ENCODE measurements at regions not wholly inside any gene's neighbourhood (a gene's known extent, or its start where the extent isn't known, plus 50 kb on each side); places are given as distances from the start of the nearest gene placed in this dataset.

DNA sequence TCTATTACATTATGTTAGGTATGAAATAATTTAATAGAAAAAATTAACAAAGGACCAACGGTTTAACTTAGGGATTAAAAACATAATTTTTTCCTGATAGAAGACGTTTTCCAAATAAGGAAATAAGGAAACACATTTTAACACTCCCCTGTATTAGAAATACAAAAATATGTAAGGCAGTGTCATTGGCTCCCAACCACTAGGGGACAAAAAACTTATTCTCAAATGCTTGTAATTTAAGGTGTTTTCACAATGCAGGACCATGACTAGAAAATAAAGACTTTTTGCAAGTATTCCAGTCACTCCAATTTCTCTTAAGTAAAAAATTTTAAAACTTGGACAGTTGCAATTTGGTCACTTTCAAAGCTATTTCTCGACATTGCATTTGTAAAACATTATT, 98.8 kb upstream of the ODAD2 start:
- CTCF ChIA-PET, result no interaction called here

DNA sequence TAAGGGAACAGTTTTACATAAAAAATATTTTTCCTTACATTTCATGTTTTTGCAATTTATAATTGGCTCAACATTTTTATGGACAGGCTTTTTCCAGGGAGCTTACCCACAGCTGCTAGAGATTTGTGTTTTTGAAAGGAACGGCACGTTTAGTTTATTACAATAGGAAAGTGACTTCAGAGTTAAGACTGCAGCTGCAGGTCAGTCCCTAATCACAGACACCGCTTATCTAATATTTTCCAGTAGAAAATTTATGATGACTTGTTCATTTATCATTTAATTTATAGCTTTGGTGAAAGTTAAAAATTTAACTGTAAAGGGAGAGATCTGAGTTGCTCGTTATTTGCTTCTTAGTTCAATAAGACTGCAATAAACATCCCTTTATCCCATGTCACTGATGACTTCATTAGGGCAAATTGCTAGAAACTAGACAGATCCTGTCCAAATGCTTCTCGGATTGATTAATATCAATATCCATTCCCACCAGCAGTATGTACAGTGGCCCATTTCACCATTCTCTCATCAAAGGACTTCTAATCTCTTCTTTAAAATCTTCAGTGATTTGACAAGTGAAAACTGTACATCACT, 97.0 kb upstream of the ODAD2 start:
- 3% methylated on average over 5 of the region's 5 CpGs for WGBS (ENCODE audit: low lambda C conversion rate)
- Histone ChIP-seq H3K9me3 (no peaks in the 10 kb centered on the region), H3F3A (replicated peaks; ENCODE audit: insufficient read depth) (no peaks in the 10 kb centered on the region), H3K27me3 (ENCODE audit: insufficient read depth) (peaks cover 13% of the 10 kb centered on the region; the same call in 1 of the 2 replicates), H3K36me3 (replicated peaks in 1 of 2; ENCODE audit: control insufficient read depth in 1 of 2, insufficient read depth in 2 of 2, low read length in 1 of 2) (no peaks in the 10 kb centered on the region), H3K27ac (ENCODE audit: low read depth in 2 of 2, low read length in 1 of 2) (no peak overlapping the region), H3K4me3 (ENCODE audit: low read depth in 2 of 2, low read length in 1 of 2) (no peak overlapping the region; a peak in 1 of 4 replicates), H3K9ac (no peak overlapping the region), H3K4me1 (ENCODE audit: control insufficient read depth in 1 of 2, insufficient read depth in 2 of 2, low read depth in 1 of 2, low read length in 1 of 2) (no peaks in the 10 kb centered on the region), H4K20me1 (ENCODE audit: insufficient read depth) (no peaks in the 10 kb centered on the region), H2AFZ (ENCODE audit: low read depth) (no peak overlapping the region), H3K9me2 (no peaks in the 10 kb centered on the region), H3K79me2 (ENCODE audit: insufficient read depth) (no peaks in the 10 kb centered on the region), H3K4me2 (peak overlapping the region; percentile 28; the same call in 1 of the 2 replicates)
- TF ChIP-seq, protein P1, sequence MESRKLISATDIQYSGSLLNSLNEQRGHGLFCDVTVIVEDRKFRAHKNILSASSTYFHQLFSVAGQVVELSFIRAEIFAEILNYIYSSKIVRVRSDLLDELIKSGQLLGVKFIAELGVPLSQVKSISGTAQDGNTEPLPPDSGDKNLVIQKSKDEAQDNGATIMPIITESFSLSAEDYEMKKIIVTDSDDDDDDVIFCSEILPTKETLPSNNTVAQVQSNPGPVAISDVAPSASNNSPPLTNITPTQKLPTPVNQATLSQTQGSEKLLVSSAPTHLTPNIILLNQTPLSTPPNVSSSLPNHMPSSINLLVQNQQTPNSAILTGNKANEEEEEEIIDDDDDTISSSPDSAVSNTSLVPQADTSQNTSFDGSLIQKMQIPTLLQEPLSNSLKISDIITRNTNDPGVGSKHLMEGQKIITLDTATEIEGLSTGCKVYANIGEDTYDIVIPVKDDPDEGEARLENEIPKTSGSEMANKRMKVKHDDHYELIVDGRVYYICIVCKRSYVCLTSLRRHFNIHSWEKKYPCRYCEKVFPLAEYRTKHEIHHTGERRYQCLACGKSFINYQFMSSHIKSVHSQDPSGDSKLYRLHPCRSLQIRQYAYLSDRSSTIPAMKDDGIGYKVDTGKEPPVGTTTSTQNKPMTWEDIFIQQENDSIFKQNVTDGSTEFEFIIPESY (IDR thresholded peaks at IDR 0.05; ENCODE audit: borderline replicate concordance, low read depth), result no peak
- POLR2A ChIA-PET, result no interaction called here
- CTCF ChIA-PET, result interaction anchor here (0.8 kb wide), 1 partner anchor 21 kb away, joined by 3 read pairs; no protein-coding TSS in a partner anchor
- DNase-seq, result no peak

More for the DNA sequence above, 98.8 kb upstream of the ODAD2 start:
- Histone ChIP-seq H3K4me2 (no peak overlapping the region), H3K4me3 (ENCODE audit: low read depth in 2 of 2, low read length in 1 of 2) (no peak overlapping the region), H3K9me3 (no peaks in the 10 kb centered on the region), H4K20me1 (ENCODE audit: insufficient read depth) (no peaks in the 10 kb centered on the region), H2AFZ (ENCODE audit: low read depth) (no peak overlapping the region), H3K27ac (ENCODE audit: low read depth in 2 of 2, low read length in 1 of 2) (no peak overlapping the region), H3K9me2 (no peaks in the 10 kb centered on the region), H3K79me2 (ENCODE audit: insufficient read depth) (no peaks in the 10 kb centered on the region), H3F3A (replicated peaks; ENCODE audit: insufficient read depth) (no peaks in the 10 kb centered on the region), H3K36me3 (replicated peaks in 1 of 2; ENCODE audit: control insufficient read depth in 1 of 2, insufficient read depth in 2 of 2, low read length in 1 of 2) (no peaks in the 10 kb centered on the region), H3K4me1 (ENCODE audit: control insufficient read depth in 1 of 2, insufficient read depth in 2 of 2, low read depth in 1 of 2, low read length in 1 of 2) (no peaks in the 10 kb centered on the region), H3K27me3 (ENCODE audit: insufficient read depth) (peaks cover 13% of the 10 kb centered on the region; the same call in 1 of the 2 replicates), H3K9ac (no peak overlapping the region)
- DNase-seq, result no peak
- POLR2A ChIA-PET, result no interaction called here
- TF ChIP-seq RCOR1 (IDR thresholded peaks at IDR 0.05; ENCODE audit: low read length) (no peak), TCF12 (IDR thresholded peaks at IDR 0.05) (no peak), RXRA (IDR thresholded peaks at IDR 0.05; ENCODE audit: borderline replicate concordance, low read depth) (no peak), ELF1 (IDR thresholded peaks at IDR 0.05) (no peak), NFIC (IDR thresholded peaks at IDR 0.05; ENCODE audit: borderline replicate concordance) (no peak)
- TF ChIP-seq, protein P2, sequence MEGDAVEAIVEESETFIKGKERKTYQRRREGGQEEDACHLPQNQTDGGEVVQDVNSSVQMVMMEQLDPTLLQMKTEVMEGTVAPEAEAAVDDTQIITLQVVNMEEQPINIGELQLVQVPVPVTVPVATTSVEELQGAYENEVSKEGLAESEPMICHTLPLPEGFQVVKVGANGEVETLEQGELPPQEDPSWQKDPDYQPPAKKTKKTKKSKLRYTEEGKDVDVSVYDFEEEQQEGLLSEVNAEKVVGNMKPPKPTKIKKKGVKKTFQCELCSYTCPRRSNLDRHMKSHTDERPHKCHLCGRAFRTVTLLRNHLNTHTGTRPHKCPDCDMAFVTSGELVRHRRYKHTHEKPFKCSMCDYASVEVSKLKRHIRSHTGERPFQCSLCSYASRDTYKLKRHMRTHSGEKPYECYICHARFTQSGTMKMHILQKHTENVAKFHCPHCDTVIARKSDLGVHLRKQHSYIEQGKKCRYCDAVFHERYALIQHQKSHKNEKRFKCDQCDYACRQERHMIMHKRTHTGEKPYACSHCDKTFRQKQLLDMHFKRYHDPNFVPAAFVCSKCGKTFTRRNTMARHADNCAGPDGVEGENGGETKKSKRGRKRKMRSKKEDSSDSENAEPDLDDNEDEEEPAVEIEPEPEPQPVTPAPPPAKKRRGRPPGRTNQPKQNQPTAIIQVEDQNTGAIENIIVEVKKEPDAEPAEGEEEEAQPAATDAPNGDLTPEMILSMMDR (IDR thresholded peaks at IDR 0.05), result peak; percentile 21; the same call in 1 of the 2 replicates
- under 1% methylated on average over 3 of the region's 3 CpGs for WGBS (ENCODE audit: low lambda C conversion rate)

DNA sequence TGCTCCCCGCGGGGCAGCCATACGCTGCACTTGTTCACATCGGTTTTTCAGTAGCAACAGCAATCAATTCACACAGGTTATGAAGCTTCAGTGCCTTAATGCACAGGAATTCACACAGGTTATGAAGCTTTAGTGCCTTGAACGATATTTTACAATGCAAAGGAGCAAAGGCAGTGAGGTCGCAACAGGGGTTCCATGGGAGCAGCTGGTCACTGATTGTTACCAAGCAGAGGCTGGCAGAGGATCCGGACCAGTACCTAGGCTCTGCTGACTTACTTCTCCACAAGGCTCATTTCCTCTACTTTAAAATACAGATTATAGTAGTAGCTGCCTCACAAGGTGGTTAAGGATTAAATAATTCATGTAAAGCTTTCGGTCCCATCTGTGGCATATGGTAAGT, 95.2 kb upstream of the ODAD2 start:
- H3K27me3 ChIP-seq (ENCODE audit: insufficient read depth), result peaks cover 8% of the 10 kb centered on the region; the same call in 1 of the 2 replicates
- H3K9ac ChIP-seq, result no peak overlapping the region
- 9% methylated on average over 8 of the region's 8 CpGs for whole genome bisulfite sequencing (ENCODE audit: low lambda C conversion rate)
- ChIA-PET CTCF (no interaction called here), POLR2A (no interaction called here)
- no peaks in the 10 kb centered on the region for H3K36me3 ChIP-seq (replicated peaks in 1 of 2; ENCODE audit: control insufficient read depth in 1 of 2, insufficient read depth in 2 of 2, low read length in 1 of 2)
- no peak overlapping the region for H2AFZ ChIP-seq (ENCODE audit: low read depth)
- H3K4me1 ChIP-seq (ENCODE audit: control insufficient read depth in 1 of 2, insufficient read depth in 2 of 2, low read depth in 1 of 2, low read length in 1 of 2), result 0 out of 4 replicates have a peak, but pooled peaks cover 0 to 3% of the 10 kb centered on the region in 2 experiments
- H3K4me2 ChIP-seq, result no peak overlapping the region
- no peaks in the 10 kb centered on the region for H3K9me3 ChIP-seq
- no peaks in the 10 kb centered on the region for H4K20me1 ChIP-seq (ENCODE audit: insufficient read depth)
- no peaks in the 10 kb centered on the region for H3K79me2 ChIP-seq (ENCODE audit: insufficient read depth)
- no peak for DNase-seq
- no peak overlapping the region for H3K4me3 ChIP-seq (ENCODE audit: low read depth in 2 of 2, low read length in 1 of 2)
- no peak overlapping the region for H3K27ac ChIP-seq (ENCODE audit: low read depth in 2 of 2, low read length in 1 of 2)
- peaks cover 3% of the 10 kb centered on the region for H3F3A ChIP-seq (replicated peaks; ENCODE audit: insufficient read depth)
- H3K9me2 ChIP-seq, result no peaks in the 10 kb centered on the region
- TF ChIP-seq SIN3A (IDR thresholded peaks at IDR 0.05; ENCODE audit: borderline replicate concordance, low read depth, low read length), result no peak
- TF ChIP-seq SMC3 (IDR thresholded peaks at IDR 0.05; ENCODE audit: low read depth, low read length), result no peak
- TF ChIP-seq, protein P3, sequence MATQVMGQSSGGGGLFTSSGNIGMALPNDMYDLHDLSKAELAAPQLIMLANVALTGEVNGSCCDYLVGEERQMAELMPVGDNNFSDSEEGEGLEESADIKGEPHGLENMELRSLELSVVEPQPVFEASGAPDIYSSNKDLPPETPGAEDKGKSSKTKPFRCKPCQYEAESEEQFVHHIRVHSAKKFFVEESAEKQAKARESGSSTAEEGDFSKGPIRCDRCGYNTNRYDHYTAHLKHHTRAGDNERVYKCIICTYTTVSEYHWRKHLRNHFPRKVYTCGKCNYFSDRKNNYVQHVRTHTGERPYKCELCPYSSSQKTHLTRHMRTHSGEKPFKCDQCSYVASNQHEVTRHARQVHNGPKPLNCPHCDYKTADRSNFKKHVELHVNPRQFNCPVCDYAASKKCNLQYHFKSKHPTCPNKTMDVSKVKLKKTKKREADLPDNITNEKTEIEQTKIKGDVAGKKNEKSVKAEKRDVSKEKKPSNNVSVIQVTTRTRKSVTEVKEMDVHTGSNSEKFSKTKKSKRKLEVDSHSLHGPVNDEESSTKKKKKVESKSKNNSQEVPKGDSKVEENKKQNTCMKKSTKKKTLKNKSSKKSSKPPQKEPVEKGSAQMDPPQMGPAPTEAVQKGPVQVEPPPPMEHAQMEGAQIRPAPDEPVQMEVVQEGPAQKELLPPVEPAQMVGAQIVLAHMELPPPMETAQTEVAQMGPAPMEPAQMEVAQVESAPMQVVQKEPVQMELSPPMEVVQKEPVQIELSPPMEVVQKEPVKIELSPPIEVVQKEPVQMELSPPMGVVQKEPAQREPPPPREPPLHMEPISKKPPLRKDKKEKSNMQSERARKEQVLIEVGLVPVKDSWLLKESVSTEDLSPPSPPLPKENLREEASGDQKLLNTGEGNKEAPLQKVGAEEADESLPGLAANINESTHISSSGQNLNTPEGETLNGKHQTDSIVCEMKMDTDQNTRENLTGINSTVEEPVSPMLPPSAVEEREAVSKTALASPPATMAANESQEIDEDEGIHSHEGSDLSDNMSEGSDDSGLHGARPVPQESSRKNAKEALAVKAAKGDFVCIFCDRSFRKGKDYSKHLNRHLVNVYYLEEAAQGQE (IDR thresholded peaks at IDR 0.05; ENCODE audit: low read depth, low read length), result no peak
- TF ChIP-seq MEF2A (IDR thresholded peaks at IDR 0.05; ENCODE audit: borderline replicate concordance, low read depth), result no peak
- TF ChIP-seq, protein P4, sequence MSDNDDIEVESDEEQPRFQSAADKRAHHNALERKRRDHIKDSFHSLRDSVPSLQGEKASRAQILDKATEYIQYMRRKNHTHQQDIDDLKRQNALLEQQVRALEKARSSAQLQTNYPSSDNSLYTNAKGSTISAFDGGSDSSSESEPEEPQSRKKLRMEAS (IDR thresholded peaks at IDR 0.05; ENCODE audit: low read depth), result no peak
- TF ChIP-seq MXI1 (IDR thresholded peaks at IDR 0.05; ENCODE audit: low read depth, low read length), result no peak
- TF ChIP-seq FOXM1 (IDR thresholded peaks at IDR 0.05; ENCODE audit: low read depth), result no peak
